Activated naive CD4-positive, alpha-beta T cell treated with anti-CD3 and anti-CD28 coated beads for 36 hours (primary cell): ENCODE measurements at regions not wholly inside any gene's neighbourhood (a gene's known extent, or its start where the extent isn't known, plus 50 kb on each side); places are given as distances from the start of the nearest gene placed in this dataset.

Experiments
- CTCF ChIA-PET: fragments of 350-600 bp; sonication (Branson Sonifier 250); formaldehyde crosslinking; loops from one replicate; lab custom pipeline; 2021; ENCODE audit warnings: antibody characterized with exemption; lab: Charles Lee
- DNase-seq: peaks from one replicate; pipeline ENCODE4 v3.0.0-alpha.2; 2020
- H3K27ac Mint-ChIP-seq: one replicate; pipeline ENCODE4 v1.8.0; 2021; ENCODE audit warnings: mild to moderate bottlenecking, mixed read lengths
- H3K27me3 Mint-ChIP-seq: one replicate; pipeline ENCODE4 v1.8.0; 2021; ENCODE audit warnings: low read depth, mixed read lengths
- H3K36me3 Mint-ChIP-seq: one replicate; pipeline ENCODE4 v1.8.0; 2021; ENCODE audit warnings: low read depth, mixed read lengths
- H3K4me1 Mint-ChIP-seq: one replicate; pipeline ENCODE4 v1.8.0; 2021; ENCODE audit warnings: low read depth, mixed read lengths
- H3K4me3 Mint-ChIP-seq: one replicate; pipeline ENCODE4 v1.8.0; 2021; ENCODE audit warnings: mild to moderate bottlenecking, moderate library complexity, mixed read lengths
- H3K9me3 Mint-ChIP-seq: one replicate; pipeline ENCODE4 v1.8.0; 2021; ENCODE audit warnings: mixed read lengths
- intact Hi-C: fragments of 100-400 bp; cut with micrococcal nuclease; formaldehyde crosslinking; loops from one replicate; pipeline ENCODE4 v1.15.1; 2023

DNA sequence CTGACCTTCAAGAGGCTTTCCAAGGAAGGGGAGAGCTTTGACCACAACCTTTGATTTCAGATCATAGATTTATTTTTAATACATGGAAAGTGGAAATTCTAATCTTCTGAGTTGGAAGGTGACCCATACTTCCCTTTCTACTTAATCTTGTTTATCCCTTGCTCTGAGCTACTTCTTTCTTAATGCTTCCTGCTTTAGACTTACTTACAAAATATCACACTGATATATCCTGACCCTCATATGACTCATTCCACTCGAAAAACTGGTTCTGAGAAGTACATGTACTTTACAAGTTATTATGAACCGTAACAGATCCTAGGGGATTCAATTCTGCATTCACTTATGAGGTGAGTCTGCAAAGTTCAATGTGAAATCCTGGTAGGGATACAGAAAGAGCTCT, 76.2 kb upstream of the IRS2 start:
- Mint-ChIP-seq H3K4me1 (no peaks in the 10 kb centered on the region), H3K27me3 (peaks cover 55% of the 10 kb centered on the region), H3K36me3 (no peaks in the 10 kb centered on the region), H3K9me3 (no peaks in the 10 kb centered on the region), H3K4me3 (no peak overlapping the region), H3K27ac (no peak overlapping the region)
- CTCF ChIA-PET = no interaction called here
- DNase-seq = no peak
- intact Hi-C loops = no loop called here

DNA sequence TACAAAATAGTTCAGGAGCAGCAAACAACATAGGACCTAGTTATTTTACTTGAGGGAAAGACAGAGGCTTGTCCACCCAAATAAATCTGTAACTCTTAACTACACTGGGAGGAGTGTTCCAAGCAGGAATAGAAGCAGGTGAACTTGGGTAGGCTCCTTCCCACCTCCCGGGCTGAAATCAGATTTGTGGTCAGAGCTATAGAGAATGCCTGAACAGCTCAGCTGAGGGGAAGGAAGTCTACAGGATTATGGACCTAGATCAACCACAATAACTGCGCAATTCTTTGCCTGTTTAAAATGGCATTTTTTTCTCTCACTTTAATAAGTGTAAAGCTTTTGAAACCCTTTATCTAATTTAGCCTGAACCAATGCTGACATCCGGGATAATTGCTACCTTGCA, 73.5 kb upstream of the IRS2 start:
- CTCF ChIA-PET = no interaction called here
- Mint-ChIP-seq H3K4me1 (no peaks in the 10 kb centered on the region), H3K9me3 (no peaks in the 10 kb centered on the region), H3K27ac (no peak overlapping the region), H3K27me3 (peaks cover 61% of the 10 kb centered on the region), H3K36me3 (no peaks in the 10 kb centered on the region), H3K4me3 (no peak overlapping the region)
- intact Hi-C loops = no loop called here
- no peak for DNase-seq

DNA sequence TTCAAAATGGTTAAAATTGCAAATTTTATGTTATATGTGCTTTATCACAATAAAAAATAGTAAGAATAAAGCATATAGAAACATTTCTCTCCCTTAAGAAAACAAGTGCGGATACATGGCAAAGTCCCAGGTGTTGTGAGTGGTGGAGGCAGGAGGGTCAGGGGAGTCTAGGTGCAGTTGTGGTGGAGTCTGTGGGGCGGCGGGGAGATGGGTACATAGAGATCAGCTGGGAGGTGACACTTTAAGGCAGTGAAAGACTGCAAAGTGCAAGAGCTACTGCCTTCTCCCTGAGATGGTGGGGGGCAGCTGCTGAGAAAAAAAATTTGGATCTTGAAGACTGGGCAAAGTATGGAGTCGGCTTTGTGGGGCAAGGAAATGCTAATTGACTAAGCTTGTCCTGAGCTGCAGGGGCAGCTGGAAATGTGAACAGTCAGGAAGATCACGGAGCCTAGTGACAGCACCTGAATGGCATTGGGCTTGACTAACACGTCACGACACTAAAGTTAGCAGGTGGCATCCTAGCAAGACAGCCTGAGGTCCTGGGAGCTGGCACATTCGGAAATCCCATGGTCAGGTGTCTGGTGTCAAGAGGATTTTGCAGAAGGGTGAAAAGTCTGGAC, 72.9 kb upstream of the IRS2 start:
- Mint-ChIP-seq H3K4me3 (no peak overlapping the region), H3K4me1 (no peaks in the 10 kb centered on the region), H3K9me3 (no peaks in the 10 kb centered on the region), H3K36me3 (no peaks in the 10 kb centered on the region), H3K27ac (no peak overlapping the region), H3K27me3 (peaks cover 64% of the 10 kb centered on the region)
- DNase-seq = no peak
- CTCF ChIA-PET = no interaction called here
- intact Hi-C loops = no loop called here

DNA sequence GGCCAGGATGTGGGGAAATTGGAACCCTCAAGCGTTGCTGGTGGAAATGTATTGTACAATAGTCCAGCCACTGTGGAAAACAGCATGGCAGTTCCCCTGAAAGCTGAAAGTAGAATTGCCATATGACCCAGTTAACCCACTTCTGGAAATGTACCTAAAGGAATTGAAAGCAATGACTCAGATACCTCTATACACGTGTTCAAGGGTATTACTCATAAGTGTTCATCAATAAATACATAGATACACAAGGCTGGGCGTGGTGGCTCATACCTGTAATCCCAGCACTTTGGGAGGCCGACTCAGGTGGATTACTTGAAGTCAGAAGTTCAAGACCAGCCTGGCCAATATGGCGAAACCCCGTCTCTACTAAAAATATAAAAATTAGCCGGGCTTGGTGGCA, 71.9 kb upstream of the IRS2 start:
- no peak overlapping the region for H3K4me3 Mint-ChIP-seq
- intact Hi-C loops = no loop called here
- CTCF ChIA-PET = no interaction called here
- peaks cover 63% of the 10 kb centered on the region for H3K27me3 Mint-ChIP-seq
- no peak for DNase-seq
- no peaks in the 10 kb centered on the region for H3K9me3 Mint-ChIP-seq
- no peaks in the 10 kb centered on the region for H3K36me3 Mint-ChIP-seq
- H3K27ac Mint-ChIP-seq = no peak overlapping the region
- no peaks in the 10 kb centered on the region for H3K4me1 Mint-ChIP-seq

DNA sequence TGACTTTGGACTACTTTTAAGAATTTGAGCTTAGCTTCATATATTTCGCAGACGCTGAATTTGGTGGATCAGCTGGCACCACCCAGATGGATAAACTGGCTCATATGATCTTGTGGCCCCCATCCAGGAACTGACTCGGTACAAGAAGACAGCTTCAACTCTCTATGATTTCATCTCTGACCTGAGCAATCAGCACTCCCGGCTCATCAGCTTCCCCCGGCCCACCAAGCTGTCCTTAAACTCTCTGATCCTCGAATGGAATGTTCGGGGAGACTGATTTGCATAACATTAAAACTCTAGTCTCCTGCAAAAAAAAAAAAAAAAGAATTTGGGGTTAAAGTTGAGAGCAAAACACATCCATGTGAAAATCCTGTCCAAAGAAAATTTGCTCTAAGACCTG, 71.4 kb upstream of the IRS2 start:
- no peak overlapping the region for H3K27ac Mint-ChIP-seq
- intact Hi-C loops = no loop called here
- no peak overlapping the region for H3K4me3 Mint-ChIP-seq

DNA sequence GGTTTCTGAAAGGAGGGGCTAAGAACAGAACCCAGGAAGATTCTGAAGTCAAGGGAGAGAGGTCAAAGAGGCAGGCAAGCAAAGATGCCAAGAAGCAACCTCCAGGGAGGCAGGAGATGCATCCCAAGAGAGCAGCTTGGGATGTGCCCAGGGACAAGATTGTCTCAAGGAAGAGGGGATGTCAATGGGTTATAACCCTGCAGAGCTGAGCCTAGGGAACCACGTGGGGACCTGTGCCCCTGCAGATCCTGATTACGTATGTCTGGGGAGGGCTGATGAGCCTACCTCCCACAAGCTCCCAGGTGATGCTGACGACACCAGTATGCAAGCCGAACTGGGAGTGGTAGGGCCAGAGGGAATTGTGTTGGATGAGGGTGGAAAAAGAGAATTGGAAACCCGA, 70.9 kb upstream of the IRS2 start:
- no peaks in the 10 kb centered on the region for H3K36me3 Mint-ChIP-seq

More for the DNA sequence above, 71.4 kb upstream of the IRS2 start:
- H3K27me3 Mint-ChIP-seq = peaks cover 63% of the 10 kb centered on the region
- no peaks in the 10 kb centered on the region for H3K9me3 Mint-ChIP-seq
- H3K4me1 Mint-ChIP-seq = no peaks in the 10 kb centered on the region
- CTCF ChIA-PET = no interaction called here
- no peak for DNase-seq
- no peaks in the 10 kb centered on the region for H3K36me3 Mint-ChIP-seq

DNA sequence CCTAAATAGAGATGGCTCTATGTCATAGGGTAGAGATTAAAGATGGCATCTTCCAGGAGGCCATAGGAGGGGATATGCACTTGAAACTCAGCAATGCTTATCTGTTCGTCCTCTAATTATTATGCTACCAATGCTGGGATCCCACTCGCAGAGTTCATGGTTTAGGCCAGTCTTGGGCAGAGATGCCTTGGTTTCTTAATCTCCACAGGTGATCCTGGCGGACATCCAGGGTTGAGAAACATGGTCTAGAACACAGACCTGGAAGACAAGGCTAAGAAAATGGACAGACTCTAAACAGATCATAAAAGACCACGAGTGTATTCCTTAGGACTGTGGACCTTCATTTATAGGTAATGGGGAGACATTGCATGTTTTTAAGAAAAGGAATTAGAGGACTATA, 70.0 kb upstream of the IRS2 start:
- no peak overlapping the region for H3K27ac Mint-ChIP-seq
- intact Hi-C loops = no loop called here
- no peaks in the 10 kb centered on the region for H3K36me3 Mint-ChIP-seq
- no peak for DNase-seq
- no peak overlapping the region for H3K4me3 Mint-ChIP-seq
- H3K9me3 Mint-ChIP-seq = no peaks in the 10 kb centered on the region
- no peaks in the 10 kb centered on the region for H3K4me1 Mint-ChIP-seq
- CTCF ChIA-PET = no interaction called here
- H3K27me3 Mint-ChIP-seq = peaks cover 57% of the 10 kb centered on the region

More for the DNA sequence above, 70.9 kb upstream of the IRS2 start:
- CTCF ChIA-PET = no interaction called here
- H3K4me3 Mint-ChIP-seq = no peak overlapping the region
- DNase-seq = no peak
- H3K4me1 Mint-ChIP-seq = no peaks in the 10 kb centered on the region
- intact Hi-C loops = no loop called here
- H3K9me3 Mint-ChIP-seq = no peaks in the 10 kb centered on the region
- H3K27me3 Mint-ChIP-seq = peaks cover 63% of the 10 kb centered on the region
- H3K27ac Mint-ChIP-seq = no peak overlapping the region

DNA sequence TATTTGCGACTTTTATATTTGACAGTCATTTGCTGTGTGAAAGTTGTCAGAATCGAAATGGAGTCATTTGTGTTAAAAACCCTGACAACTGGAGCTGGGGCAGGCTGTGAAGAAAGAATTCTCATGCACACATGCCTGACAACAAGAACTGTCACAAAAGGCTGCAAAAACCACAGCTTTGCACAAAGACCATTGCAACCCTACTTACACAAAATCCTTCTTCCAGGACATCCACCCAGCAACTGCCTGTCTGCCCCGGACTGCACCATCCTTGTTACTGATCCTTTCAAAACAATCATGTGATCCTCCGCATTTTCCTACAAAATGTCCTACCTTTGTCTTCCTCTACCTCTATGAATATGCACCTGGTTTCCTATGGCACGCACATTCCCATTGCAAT, 66.8 kb upstream of the IRS2 start:
- no peak overlapping the region for H3K27ac Mint-ChIP-seq
- intact Hi-C loops = no loop called here

DNA sequence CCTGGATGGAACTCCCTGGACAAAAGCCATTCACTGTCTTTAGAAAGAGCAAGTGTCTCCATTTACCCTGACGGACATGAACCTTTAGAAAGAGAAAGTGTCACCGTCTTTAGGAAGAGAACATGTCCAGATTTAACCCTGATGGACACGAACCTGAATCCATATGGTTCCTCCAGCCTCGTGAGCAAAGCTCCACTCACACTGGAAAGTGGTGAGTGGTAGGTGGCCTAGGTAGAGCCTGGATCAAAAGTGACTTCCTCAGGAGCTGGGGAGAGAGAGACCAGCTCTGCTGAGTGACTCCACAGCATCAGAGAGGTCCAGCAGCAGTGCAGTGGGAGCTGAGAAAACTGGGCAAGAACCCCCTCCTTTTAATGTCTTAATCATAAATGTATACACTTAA, 59.8 kb upstream of the IRS2 start:
- Mint-ChIP-seq H3K27me3 (peaks cover 40% of the 10 kb centered on the region), H3K4me3 (no peak overlapping the region), H3K4me1 (no peaks in the 10 kb centered on the region), H3K27ac (no peak overlapping the region), H3K9me3 (no peaks in the 10 kb centered on the region), H3K36me3 (no peaks in the 10 kb centered on the region)
- DNase-seq = no peak
- CTCF ChIA-PET = no interaction called here
- intact Hi-C loops = no loop called here

More for the DNA sequence above, 66.8 kb upstream of the IRS2 start:
- no peaks in the 10 kb centered on the region for H3K9me3 Mint-ChIP-seq
- H3K27me3 Mint-ChIP-seq = peaks cover 51% of the 10 kb centered on the region
- DNase-seq = no peak
- no peak overlapping the region for H3K4me3 Mint-ChIP-seq
- H3K36me3 Mint-ChIP-seq = no peaks in the 10 kb centered on the region
- CTCF ChIA-PET = no interaction called here
- H3K4me1 Mint-ChIP-seq = no peaks in the 10 kb centered on the region

DNA sequence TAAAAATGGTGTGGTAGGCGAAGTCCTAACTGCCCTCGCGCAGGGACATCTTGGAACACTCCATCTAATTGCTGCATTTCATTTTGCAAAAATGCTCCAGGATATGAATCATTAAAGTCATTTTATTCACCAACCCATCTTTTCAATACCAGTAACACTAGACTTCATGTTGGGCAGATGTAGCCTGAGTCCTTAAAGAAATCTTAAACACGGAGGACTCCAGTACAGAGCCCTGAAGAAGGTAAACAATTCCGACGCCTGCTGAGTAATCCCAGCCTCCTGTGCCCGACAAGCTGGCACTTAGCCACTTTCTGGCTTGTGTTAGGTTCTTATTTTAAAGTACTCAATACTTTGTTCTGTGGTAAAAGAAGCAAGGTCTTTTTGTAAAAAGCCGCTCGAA, 58.0 kb upstream of the IRS2 start:
- no peak for DNase-seq
- H3K27ac Mint-ChIP-seq = no peak overlapping the region
- no peaks in the 10 kb centered on the region for H3K36me3 Mint-ChIP-seq
- CTCF ChIA-PET = no interaction called here
- H3K27me3 Mint-ChIP-seq = peaks cover 39% of the 10 kb centered on the region
- H3K4me3 Mint-ChIP-seq = no peak overlapping the region
- intact Hi-C loops = no loop called here
- H3K9me3 Mint-ChIP-seq = no peaks in the 10 kb centered on the region
- peaks cover 8% of the 10 kb centered on the region for H3K4me1 Mint-ChIP-seq

DNA sequence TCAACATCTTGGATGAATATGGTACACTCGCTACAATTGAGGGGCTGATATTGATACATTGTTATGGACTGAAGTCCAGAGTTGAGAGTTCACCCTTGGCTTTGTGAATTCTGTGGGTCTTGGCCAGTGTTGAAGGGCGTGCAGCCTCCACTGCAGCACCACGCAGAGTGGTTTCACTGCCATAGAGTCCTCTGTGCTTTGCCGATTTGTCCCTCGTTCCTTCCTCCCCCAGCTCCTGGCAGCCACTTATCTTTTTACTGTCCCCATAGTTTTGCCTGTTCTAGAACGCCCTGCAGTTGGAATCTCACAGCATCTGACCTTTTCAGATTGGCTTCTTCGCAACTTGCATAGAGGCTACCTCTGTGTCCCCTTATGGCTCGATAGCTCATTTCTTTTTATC, 57.3 kb upstream of the IRS2 start:
- Mint-ChIP-seq H3K27ac (no peak overlapping the region), H3K9me3 (no peaks in the 10 kb centered on the region), H3K4me1 (peaks cover 8% of the 10 kb centered on the region), H3K27me3 (peaks cover 37% of the 10 kb centered on the region), H3K36me3 (no peaks in the 10 kb centered on the region), H3K4me3 (no peak overlapping the region)
- CTCF ChIA-PET = no interaction called here
- intact Hi-C loops = no loop called here
- DNase-seq = no peak

DNA sequence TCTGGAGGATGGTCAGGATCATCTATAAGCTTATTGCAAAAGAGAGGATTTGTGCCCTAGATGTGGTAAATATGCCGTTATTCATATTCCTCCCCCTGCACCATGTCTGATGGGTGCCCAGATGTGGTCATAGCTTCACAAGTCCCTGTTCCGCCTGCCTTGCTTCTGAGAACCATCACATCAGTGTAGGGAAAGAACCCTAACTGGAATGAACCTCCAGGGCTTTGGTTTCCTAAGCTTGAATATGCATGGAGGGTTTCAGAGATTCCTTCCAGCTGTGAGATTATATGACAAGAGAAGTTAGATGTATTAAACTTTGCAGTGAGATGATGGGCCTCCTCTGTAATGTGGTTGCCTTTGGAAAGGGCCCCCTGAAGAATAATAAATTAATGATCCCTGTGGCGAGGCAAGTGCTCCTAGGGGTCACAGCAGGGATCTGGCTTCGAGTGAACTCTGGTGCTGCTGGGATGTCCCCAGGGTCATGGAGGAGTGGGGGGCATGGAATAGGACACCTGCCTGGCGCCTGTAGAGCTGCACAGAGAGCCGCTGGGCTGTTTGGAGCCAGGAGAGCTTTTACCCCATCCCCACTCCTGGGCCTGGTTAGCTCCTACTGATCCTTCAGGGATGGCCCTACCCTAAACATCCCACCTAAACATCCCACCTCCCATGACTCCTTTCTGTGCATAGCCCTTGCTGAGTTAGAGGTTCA, 56.0 kb upstream of the IRS2 start:
- peaks cover 37% of the 10 kb centered on the region for H3K27me3 Mint-ChIP-seq
- CTCF ChIA-PET = no interaction called here
- intact Hi-C loops = no loop called here

DNA sequence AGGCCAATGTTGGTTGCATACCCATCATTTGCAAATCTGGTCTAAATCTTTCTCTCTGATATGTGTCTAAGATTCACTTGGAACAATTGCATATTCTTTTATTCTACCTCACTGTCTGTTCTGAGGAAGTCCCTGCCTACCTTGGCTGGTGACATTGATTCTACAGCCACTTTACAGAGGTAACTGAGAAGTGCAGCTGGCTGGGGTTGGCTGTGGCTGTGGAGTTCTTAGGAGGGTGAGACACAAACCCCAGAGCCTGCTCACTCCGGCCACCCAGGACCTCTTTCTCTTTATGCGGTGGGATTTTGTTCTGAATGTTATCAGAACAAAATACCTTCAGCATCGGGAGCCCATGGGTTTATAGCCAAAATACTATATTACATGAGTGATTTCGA, 54.5 kb upstream of the IRS2 start:
- H3K36me3 Mint-ChIP-seq = no peaks in the 10 kb centered on the region
- peaks cover 34% of the 10 kb centered on the region for H3K27me3 Mint-ChIP-seq
- intact Hi-C loops = loop anchor here (1.0 kb wide), 2 partner anchors 28 to 679 kb away; no protein-coding TSS in a partner anchor
- CTCF ChIA-PET = no interaction called here
- no peaks in the 10 kb centered on the region for H3K9me3 Mint-ChIP-seq
- no peak overlapping the region for H3K27ac Mint-ChIP-seq
- no peak for DNase-seq
- H3K4me3 Mint-ChIP-seq = no peak overlapping the region
- peaks cover 8% of the 10 kb centered on the region for H3K4me1 Mint-ChIP-seq

More for the DNA sequence above, 56.0 kb upstream of the IRS2 start:
- Mint-ChIP-seq H3K9me3 (no peaks in the 10 kb centered on the region), H3K4me1 (peaks cover 8% of the 10 kb centered on the region), H3K4me3 (no peak overlapping the region), H3K36me3 (no peaks in the 10 kb centered on the region), H3K27ac (no peak overlapping the region)
- DNase-seq = no peak
